ENCODE measurements at regions not wholly inside any gene's neighbourhood (a gene's known extent, or its start where the extent isn't known, plus 50 kb on each side); places are given as distances from the start of the nearest gene placed in this dataset.

DNA sequence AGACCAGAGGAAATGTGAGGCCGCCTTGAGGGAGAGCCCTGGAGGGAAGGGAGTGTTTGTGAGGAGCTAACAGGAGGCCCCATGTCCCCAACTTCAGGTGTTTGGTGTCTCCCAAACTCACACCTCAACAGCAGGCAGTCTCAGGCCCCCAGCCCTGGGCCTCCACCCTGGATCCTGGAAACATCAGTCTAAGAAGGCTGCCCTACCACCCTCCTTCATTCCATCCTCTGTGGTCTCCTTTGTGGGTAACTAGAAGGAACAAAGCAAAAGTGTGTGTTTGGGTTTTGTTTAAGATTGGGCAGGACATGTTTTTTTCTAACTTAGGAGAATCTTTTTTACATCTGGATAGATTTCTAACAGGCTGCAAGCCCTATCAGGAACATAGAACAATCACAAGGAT lies 404.3 kb downstream of the BCL11A start:
- Histone ChIP-seq H3K27me3 (ENCODE audit: low read depth) (no peaks in the 10 kb centered on the region), H3K9me3 (no peaks in the 10 kb centered on the region), H3K36me3 (no peaks in the 10 kb centered on the region), H3K4me3 (no peak overlapping the region), H3K27ac (no peak overlapping the region), H3K4me1 (no peaks in the 10 kb centered on the region)
- intact Hi-C loops (cut with DNase I): no loop called here
- ATAC-seq: peak in 1 of 2 donors; percentile 13
- DNase-seq: no peak
- TF ChIP-seq, protein P1, sequence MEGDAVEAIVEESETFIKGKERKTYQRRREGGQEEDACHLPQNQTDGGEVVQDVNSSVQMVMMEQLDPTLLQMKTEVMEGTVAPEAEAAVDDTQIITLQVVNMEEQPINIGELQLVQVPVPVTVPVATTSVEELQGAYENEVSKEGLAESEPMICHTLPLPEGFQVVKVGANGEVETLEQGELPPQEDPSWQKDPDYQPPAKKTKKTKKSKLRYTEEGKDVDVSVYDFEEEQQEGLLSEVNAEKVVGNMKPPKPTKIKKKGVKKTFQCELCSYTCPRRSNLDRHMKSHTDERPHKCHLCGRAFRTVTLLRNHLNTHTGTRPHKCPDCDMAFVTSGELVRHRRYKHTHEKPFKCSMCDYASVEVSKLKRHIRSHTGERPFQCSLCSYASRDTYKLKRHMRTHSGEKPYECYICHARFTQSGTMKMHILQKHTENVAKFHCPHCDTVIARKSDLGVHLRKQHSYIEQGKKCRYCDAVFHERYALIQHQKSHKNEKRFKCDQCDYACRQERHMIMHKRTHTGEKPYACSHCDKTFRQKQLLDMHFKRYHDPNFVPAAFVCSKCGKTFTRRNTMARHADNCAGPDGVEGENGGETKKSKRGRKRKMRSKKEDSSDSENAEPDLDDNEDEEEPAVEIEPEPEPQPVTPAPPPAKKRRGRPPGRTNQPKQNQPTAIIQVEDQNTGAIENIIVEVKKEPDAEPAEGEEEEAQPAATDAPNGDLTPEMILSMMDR (IDR thresholded peaks at IDR 0.05): no peak

DNA sequence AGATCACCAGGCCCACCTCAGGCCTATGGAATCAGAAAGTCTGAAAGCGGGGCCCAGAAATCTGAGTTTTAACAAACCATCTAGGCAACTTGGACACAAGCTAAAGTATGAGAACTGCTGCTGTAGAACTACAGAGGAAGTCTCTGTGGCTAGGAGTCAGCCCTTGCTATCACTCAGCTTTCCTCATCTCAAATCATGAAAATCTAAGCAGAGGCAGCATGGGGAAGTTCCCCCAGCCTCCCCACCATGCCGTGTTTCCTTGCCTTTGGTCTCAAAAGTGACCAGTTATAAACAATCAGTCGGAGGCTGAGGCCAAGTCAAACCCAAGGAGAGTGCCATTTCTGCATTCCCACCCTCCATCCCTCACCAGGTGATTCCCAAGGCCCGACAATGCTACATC lies 404.7 kb downstream of the BCL11A start:
- TF ChIP-seq, protein P1 (IDR thresholded peaks at IDR 0.05): no peak
- no peak overlapping the region for H3K27ac ChIP-seq
- H3K36me3 ChIP-seq: no peaks in the 10 kb centered on the region
- intact Hi-C loops (cut with DNase I): no loop called here
- ATAC-seq (peak in 1 of 2 donors; percentile 46), DNase-seq (no peak)
- no peaks in the 10 kb centered on the region for H3K4me1 ChIP-seq
- H3K4me3 ChIP-seq: no peak overlapping the region
- no peaks in the 10 kb centered on the region for H3K27me3 ChIP-seq (ENCODE audit: low read depth)
- no peaks in the 10 kb centered on the region for H3K9me3 ChIP-seq

DNA sequence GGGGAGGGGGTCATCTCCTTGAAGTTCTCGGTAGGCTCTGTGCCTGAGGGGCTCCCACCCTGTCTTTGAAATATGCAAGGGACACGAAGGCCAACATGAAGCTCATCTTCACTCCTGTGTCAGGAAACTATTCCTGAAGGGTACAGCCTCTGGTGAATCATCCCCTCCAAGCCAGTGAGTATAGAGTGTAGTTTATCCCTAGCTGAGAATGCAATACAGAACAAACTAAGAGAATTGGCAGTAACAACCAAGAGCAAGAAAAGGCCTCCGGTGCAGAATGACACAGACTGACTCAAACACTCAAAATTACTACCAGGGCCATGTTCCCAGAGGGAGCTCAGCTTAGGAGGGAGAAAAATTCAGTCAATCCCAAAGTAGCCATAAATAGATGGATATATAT lies 413.3 kb downstream of the BCL11A start:
- TF ChIP-seq, protein P1 (IDR thresholded peaks at IDR 0.05): no peak
- H3K36me3 ChIP-seq: no peaks in the 10 kb centered on the region
- H3K9me3 ChIP-seq: no peaks in the 10 kb centered on the region
- H3K27ac ChIP-seq: no peak overlapping the region
- intact Hi-C loops (cut with DNase I): no loop called here
- DNase-seq: no peak
- no peak overlapping the region for H3K4me3 ChIP-seq
- no peaks in the 10 kb centered on the region for H3K4me1 ChIP-seq
- no peak for ATAC-seq
- H3K27me3 ChIP-seq (ENCODE audit: low read depth): no peaks in the 10 kb centered on the region

DNA sequence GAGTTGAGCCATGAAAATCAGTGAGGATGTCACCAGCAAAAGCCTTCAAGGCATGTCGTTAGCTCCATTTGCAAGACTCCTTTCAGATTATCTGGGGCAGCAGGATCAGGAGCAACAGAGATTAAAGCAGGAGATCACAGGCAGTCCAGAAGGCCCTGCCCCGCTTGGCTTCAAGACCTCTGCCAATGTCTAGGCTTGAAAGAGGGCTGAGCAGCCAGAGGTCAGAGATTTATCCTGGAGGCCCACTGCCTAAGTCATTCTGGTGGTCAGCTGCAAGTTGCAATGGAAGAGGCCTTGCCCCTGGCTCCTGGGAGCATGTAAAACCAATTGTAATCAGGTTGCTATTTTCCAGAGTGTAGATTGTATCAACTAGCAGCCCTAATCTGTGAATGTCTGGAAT lies 416.5 kb downstream of the BCL11A start:
- H3K27ac ChIP-seq: no peak overlapping the region
- H3K4me1 ChIP-seq: no peaks in the 10 kb centered on the region
- DNase-seq (no peak), ATAC-seq (no peak)
- no peaks in the 10 kb centered on the region for H3K9me3 ChIP-seq
- TF ChIP-seq, protein P1 (IDR thresholded peaks at IDR 0.05): no peak
- no peaks in the 10 kb centered on the region for H3K36me3 ChIP-seq
- no peaks in the 10 kb centered on the region for H3K27me3 ChIP-seq (ENCODE audit: low read depth)
- no peak overlapping the region for H3K4me3 ChIP-seq
- intact Hi-C loops (cut with DNase I): no loop called here

DNA sequence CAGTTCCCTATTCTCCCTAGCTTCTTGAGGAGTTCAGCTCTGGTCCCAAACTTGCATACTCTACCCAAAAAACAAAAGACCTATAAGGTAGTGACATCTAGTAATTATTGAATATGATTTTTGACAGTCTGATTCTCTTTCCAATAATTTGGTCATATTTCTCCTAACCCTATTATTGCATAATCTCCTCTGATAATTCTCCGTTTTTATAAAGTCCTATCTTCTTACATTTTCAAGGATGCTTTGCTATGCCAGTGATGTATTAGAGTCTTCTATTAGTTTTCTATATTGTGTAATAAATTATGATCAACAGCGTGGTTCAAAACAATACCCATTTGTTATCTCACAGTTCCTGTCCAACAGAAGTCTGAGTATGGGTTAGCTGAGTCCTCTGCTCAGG lies 426.3 kb downstream of the BCL11A start:
- DNase-seq (no peak), ATAC-seq (no peak)
- TF ChIP-seq, protein P1 (IDR thresholded peaks at IDR 0.05): no peak
- no peaks in the 10 kb centered on the region for H3K27me3 ChIP-seq (ENCODE audit: low read depth)
- intact Hi-C loops (cut with DNase I): no loop called here
- H3K36me3 ChIP-seq: no peaks in the 10 kb centered on the region
- no peaks in the 10 kb centered on the region for H3K9me3 ChIP-seq
- no peak overlapping the region for H3K27ac ChIP-seq
- no peak overlapping the region for H3K4me3 ChIP-seq
- no peaks in the 10 kb centered on the region for H3K4me1 ChIP-seq
